ENCODE measurements at regions not wholly inside any gene's neighbourhood (a gene's known extent, or its start where the extent isn't known, plus 50 kb on each side); places are given as distances from the start of the nearest gene placed in this dataset.

GRCh38 chr9:108607607-108608006, 248.2 kb downstream of the ACTL7B start:
- no peak overlapping the region for H3K27ac ChIP-seq (ENCODE audit: low read depth, low read length)
- no peaks in the 10 kb centered on the region for H3K9me2 ChIP-seq (replicated peaks; ENCODE audit: control insufficient read depth, low read length)
- no peaks in the 10 kb centered on the region; the same call in 1 of the 2 replicates for H3K27me3 ChIP-seq (ENCODE audit: control insufficient read depth, low read length)
- H3K79me2 ChIP-seq (ENCODE audit: control insufficient read depth, low read length) = no peaks in the 10 kb centered on the region
- no peak overlapping the region for H3K4me3 ChIP-seq (ENCODE audit: low read length)
- TF ChIP-seq CTCF (IDR thresholded peaks at IDR 0.05; ENCODE audit: low read depth, low read length, poor library complexity, severe bottlenecking) (no peak), EZH2phosphoT487 (IDR thresholded peaks at IDR 0.05; ENCODE audit: borderline replicate concordance, low read length) (no peak)
- no peaks in the 10 kb centered on the region for H3F3A ChIP-seq (ENCODE audit: control insufficient read depth, insufficient read depth)
- H3K4me2 ChIP-seq (ENCODE audit: low read length) = no peak overlapping the region
- H4K20me1 ChIP-seq (ENCODE audit: control insufficient read depth, insufficient read depth, low read depth, low read length) = no peaks in the 10 kb centered on the region
- no peaks in the 10 kb centered on the region for H3K36me3 ChIP-seq (ENCODE audit: control insufficient read depth, low read length)
- H3K4me1 ChIP-seq (ENCODE audit: control insufficient read depth, low read length) = no peaks in the 10 kb centered on the region
- no peaks in the 10 kb centered on the region for H3K9me3 ChIP-seq (ENCODE audit: control insufficient read depth, insufficient read depth, low read length)

GRCh38 chr9:108606401-108606800, 249.4 kb downstream of the ACTL7B start:
- Histone ChIP-seq H3K9me3 (ENCODE audit: control insufficient read depth, insufficient read depth, low read length) (no peaks in the 10 kb centered on the region), H3K4me3 (ENCODE audit: low read length) (no peak overlapping the region), H3K27me3 (ENCODE audit: control insufficient read depth, low read length) (no peaks in the 10 kb centered on the region), H3K79me2 (ENCODE audit: control insufficient read depth, low read length) (no peaks in the 10 kb centered on the region), H3F3A (ENCODE audit: control insufficient read depth, insufficient read depth) (no peaks in the 10 kb centered on the region), H3K4me2 (ENCODE audit: low read length) (no peak overlapping the region), H3K4me1 (ENCODE audit: control insufficient read depth, low read length) (no peaks in the 10 kb centered on the region), H3K9me2 (replicated peaks; ENCODE audit: control insufficient read depth, low read length) (no peaks in the 10 kb centered on the region), H4K20me1 (ENCODE audit: control insufficient read depth, insufficient read depth, low read depth, low read length) (no peaks in the 10 kb centered on the region), H3K27ac (ENCODE audit: low read depth, low read length) (no peak overlapping the region), H3K36me3 (ENCODE audit: control insufficient read depth, low read length) (no peaks in the 10 kb centered on the region)
- TF ChIP-seq EZH2phosphoT487 (IDR thresholded peaks at IDR 0.05; ENCODE audit: borderline replicate concordance, low read length) = no peak
- TF ChIP-seq CTCF (IDR thresholded peaks at IDR 0.05; ENCODE audit: low read depth, low read length, poor library complexity, severe bottlenecking) = no peak

- no peaks in the 10 kb centered on the region for H3K36me3 ChIP-seq (ENCODE audit: control insufficient read depth, low read length)
- no peaks in the 10 kb centered on the region for H3K9me2 ChIP-seq (replicated peaks; ENCODE audit: control insufficient read depth, low read length)
- no peaks in the 10 kb centered on the region for H3K9me3 ChIP-seq (ENCODE audit: control insufficient read depth, insufficient read depth, low read length)
- H3K4me2 ChIP-seq (ENCODE audit: low read length) = no peak overlapping the region
- H3F3A ChIP-seq (ENCODE audit: control insufficient read depth, insufficient read depth) = no peaks in the 10 kb centered on the region
- no peaks in the 10 kb centered on the region for H3K79me2 ChIP-seq (ENCODE audit: control insufficient read depth, low read length)
- no peaks in the 10 kb centered on the region for H3K27me3 ChIP-seq (ENCODE audit: control insufficient read depth, low read length)
- H4K20me1 ChIP-seq (ENCODE audit: control insufficient read depth, insufficient read depth, low read depth, low read length) = no peaks in the 10 kb centered on the region
- no peak overlapping the region for H3K27ac ChIP-seq (ENCODE audit: low read depth, low read length)
- H3K4me3 ChIP-seq (ENCODE audit: low read length) = no peak overlapping the region
- no peaks in the 10 kb centered on the region for H3K4me1 ChIP-seq (ENCODE audit: control insufficient read depth, low read length)
- no peak for TF ChIP-seq CTCF (IDR thresholded peaks at IDR 0.05; ENCODE audit: low read depth, low read length, poor library complexity, severe bottlenecking)
- no peak for TF ChIP-seq EZH2phosphoT487 (IDR thresholded peaks at IDR 0.05; ENCODE audit: borderline replicate concordance, low read length)
Observed at GRCh38 chr9:108603141-108603540, 252.6 kb downstream of the ACTL7B start.

DNA sequence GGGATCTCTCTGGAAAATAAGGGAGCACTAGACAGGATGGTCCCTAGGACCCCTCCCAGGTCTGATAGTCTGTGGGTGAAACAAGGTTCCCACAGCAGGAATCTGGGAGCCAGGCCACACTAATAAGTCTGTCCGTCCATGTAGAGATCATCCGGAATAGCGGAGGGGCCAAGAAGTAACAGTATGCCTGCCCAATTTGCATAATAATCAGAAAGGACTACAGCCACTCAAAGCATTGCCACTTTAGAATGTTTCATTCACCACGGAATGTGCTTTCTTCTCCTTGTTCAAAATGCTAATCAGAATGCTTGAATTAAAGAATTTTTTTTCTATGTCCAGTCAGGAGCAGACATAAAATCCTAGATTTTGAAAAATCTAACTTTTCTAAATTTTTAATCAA, 254.9 kb downstream of the ACTL7B start:
- H3K9me3 ChIP-seq (ENCODE audit: control insufficient read depth, insufficient read depth, low read length) = no peaks in the 10 kb centered on the region
- no peaks in the 10 kb centered on the region for H3K27me3 ChIP-seq (ENCODE audit: control insufficient read depth, low read length)
- TF ChIP-seq EZH2phosphoT487 (IDR thresholded peaks at IDR 0.05; ENCODE audit: borderline replicate concordance, low read length) = no peak
- no peak for TF ChIP-seq CTCF (IDR thresholded peaks at IDR 0.05; ENCODE audit: low read depth, low read length, poor library complexity, severe bottlenecking)
- no peak overlapping the region for H3K27ac ChIP-seq (ENCODE audit: low read depth, low read length)
- no peaks in the 10 kb centered on the region for H3F3A ChIP-seq (ENCODE audit: control insufficient read depth, insufficient read depth)
- H4K20me1 ChIP-seq (ENCODE audit: control insufficient read depth, insufficient read depth, low read depth, low read length) = no peaks in the 10 kb centered on the region
- no peaks in the 10 kb centered on the region for H3K4me1 ChIP-seq (ENCODE audit: control insufficient read depth, low read length)
- H3K4me2 ChIP-seq (ENCODE audit: low read length) = no peak overlapping the region
- no peaks in the 10 kb centered on the region for H3K9me2 ChIP-seq (replicated peaks; ENCODE audit: control insufficient read depth, low read length)
- H3K36me3 ChIP-seq (ENCODE audit: control insufficient read depth, low read length) = no peaks in the 10 kb centered on the region
- H3K4me3 ChIP-seq (ENCODE audit: low read length) = no peak overlapping the region
- H3K79me2 ChIP-seq (ENCODE audit: control insufficient read depth, low read length) = no peaks in the 10 kb centered on the region
